ENCODE measurements at regions not wholly inside any gene's neighbourhood (a gene's known extent, or its start where the extent isn't known, plus 50 kb on each side); places are given as distances from the start of the nearest gene placed in this dataset.

DNA sequence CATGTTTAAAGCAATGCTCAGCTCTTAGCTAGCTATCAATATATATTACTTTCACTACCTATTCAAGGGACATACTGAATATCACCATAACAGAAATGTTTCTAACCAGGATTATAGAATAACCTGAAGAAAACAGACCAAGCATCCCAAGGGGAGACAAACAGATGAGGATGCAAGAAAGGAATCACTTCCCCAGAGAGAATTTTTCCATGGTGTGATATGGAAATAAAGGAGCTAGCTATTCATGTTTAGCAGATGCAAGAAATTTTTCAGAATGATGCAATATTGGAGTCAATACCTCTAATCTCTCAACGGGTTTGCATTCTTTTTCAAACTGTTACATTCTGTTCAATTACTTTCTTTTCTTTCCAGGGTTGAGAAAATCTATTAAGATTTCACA lies 538.9 kb upstream of the FLRT2 start:
- TF ChIP-seq EZH2 (IDR thresholded peaks at IDR 0.05) (no peak), POLR2AphosphoS5 (IDR thresholded peaks at IDR 0.05; ENCODE audit: borderline replicate concordance, low read depth, low read length) (no peak), FOXP2 (optimal IDR thresholded peaks at IDR 0.05; ENCODE audit: control extremely low read depth, extremely low read length, insufficient read depth) (no peak)
